ENCODE measurements at regions not wholly inside any gene's neighbourhood (a gene's known extent, or its start where the extent isn't known, plus 50 kb on each side); places are given as distances from the start of the nearest gene placed in this dataset.

DNA sequence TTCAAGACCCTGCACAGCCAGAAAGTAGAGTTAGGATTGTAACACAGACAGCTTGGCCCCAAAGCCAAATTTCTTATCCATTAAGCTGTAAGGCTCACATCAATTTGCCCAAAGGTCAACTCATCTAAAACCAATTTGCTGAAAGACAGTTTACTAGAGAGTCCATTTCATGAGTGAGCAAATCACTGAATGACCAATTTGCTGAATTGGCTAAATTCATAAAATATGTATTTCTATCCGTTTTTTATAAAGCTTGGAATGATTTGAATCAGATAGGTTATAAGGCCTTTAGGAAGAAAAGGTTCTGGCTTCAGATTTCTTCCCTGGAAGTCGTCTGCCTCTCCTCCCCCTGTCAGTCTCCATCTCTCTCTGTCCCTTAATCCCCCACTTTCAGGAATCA lies 168.1 kb downstream of the FCRL5 start:
- TF ChIP-seq POLR2A (IDR thresholded peaks at IDR 0.05; ENCODE audit: low read depth, low read length) (no peak), POLR2AphosphoS5 (IDR thresholded peaks at IDR 0.05; ENCODE audit: insufficient read depth, low read depth, low read length) (no peak)
- TF ChIP-seq, protein P1, sequence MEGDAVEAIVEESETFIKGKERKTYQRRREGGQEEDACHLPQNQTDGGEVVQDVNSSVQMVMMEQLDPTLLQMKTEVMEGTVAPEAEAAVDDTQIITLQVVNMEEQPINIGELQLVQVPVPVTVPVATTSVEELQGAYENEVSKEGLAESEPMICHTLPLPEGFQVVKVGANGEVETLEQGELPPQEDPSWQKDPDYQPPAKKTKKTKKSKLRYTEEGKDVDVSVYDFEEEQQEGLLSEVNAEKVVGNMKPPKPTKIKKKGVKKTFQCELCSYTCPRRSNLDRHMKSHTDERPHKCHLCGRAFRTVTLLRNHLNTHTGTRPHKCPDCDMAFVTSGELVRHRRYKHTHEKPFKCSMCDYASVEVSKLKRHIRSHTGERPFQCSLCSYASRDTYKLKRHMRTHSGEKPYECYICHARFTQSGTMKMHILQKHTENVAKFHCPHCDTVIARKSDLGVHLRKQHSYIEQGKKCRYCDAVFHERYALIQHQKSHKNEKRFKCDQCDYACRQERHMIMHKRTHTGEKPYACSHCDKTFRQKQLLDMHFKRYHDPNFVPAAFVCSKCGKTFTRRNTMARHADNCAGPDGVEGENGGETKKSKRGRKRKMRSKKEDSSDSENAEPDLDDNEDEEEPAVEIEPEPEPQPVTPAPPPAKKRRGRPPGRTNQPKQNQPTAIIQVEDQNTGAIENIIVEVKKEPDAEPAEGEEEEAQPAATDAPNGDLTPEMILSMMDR (IDR thresholded peaks at IDR 0.05; ENCODE audit: extremely low read depth in 1 of 2, insufficient read depth in 1 of 2, low read depth in 1 of 2, low read length in 2 of 2) = no peak

Measured in endothelial cell of umbilical vein (primary cell).